ENCODE measurements at regions not wholly inside any gene's neighbourhood (a gene's known extent, or its start where the extent isn't known, plus 50 kb on each side); places are given as distances from the start of the nearest gene placed in this dataset.

GRCh38 chr4:128355305-128355704, 67.7 kb upstream of the PGRMC2 start (continued):
- TF ChIP-seq, protein P1, sequence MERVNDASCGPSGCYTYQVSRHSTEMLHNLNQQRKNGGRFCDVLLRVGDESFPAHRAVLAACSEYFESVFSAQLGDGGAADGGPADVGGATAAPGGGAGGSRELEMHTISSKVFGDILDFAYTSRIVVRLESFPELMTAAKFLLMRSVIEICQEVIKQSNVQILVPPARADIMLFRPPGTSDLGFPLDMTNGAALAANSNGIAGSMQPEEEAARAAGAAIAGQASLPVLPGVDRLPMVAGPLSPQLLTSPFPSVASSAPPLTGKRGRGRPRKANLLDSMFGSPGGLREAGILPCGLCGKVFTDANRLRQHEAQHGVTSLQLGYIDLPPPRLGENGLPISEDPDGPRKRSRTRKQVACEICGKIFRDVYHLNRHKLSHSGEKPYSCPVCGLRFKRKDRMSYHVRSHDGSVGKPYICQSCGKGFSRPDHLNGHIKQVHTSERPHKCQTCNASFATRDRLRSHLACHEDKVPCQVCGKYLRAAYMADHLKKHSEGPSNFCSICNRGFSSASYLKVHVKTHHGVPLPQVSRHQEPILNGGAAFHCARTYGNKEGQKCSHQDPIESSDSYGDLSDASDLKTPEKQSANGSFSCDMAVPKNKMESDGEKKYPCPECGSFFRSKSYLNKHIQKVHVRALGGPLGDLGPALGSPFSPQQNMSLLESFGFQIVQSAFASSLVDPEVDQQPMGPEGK (CRISPR knock-in tag; IDR thresholded peaks at IDR 0.05; ENCODE audit: borderline replicate concordance): no peak
- no peak for TF ChIP-seq ILK (tag; IDR thresholded peaks at IDR 0.05; ENCODE audit: borderline replicate concordance, low read depth)
- TF ChIP-seq ASH1L (IDR thresholded peaks at IDR 0.05; ENCODE audit: borderline replicate concordance, low read depth, partially characterized antibody): no peak
- TF ChIP-seq ADNP (tag; IDR thresholded peaks at IDR 0.05): no peak
- no peak for TF ChIP-seq PCBP1 (IDR thresholded peaks at IDR 0.05; ENCODE audit: low read depth, low read length, poor library complexity, severe bottlenecking)
- no peak for TF ChIP-seq KLF13 (tag; IDR thresholded peaks at IDR 0.05; ENCODE audit: borderline replicate concordance, low read depth)
- TF ChIP-seq, protein P2, sequence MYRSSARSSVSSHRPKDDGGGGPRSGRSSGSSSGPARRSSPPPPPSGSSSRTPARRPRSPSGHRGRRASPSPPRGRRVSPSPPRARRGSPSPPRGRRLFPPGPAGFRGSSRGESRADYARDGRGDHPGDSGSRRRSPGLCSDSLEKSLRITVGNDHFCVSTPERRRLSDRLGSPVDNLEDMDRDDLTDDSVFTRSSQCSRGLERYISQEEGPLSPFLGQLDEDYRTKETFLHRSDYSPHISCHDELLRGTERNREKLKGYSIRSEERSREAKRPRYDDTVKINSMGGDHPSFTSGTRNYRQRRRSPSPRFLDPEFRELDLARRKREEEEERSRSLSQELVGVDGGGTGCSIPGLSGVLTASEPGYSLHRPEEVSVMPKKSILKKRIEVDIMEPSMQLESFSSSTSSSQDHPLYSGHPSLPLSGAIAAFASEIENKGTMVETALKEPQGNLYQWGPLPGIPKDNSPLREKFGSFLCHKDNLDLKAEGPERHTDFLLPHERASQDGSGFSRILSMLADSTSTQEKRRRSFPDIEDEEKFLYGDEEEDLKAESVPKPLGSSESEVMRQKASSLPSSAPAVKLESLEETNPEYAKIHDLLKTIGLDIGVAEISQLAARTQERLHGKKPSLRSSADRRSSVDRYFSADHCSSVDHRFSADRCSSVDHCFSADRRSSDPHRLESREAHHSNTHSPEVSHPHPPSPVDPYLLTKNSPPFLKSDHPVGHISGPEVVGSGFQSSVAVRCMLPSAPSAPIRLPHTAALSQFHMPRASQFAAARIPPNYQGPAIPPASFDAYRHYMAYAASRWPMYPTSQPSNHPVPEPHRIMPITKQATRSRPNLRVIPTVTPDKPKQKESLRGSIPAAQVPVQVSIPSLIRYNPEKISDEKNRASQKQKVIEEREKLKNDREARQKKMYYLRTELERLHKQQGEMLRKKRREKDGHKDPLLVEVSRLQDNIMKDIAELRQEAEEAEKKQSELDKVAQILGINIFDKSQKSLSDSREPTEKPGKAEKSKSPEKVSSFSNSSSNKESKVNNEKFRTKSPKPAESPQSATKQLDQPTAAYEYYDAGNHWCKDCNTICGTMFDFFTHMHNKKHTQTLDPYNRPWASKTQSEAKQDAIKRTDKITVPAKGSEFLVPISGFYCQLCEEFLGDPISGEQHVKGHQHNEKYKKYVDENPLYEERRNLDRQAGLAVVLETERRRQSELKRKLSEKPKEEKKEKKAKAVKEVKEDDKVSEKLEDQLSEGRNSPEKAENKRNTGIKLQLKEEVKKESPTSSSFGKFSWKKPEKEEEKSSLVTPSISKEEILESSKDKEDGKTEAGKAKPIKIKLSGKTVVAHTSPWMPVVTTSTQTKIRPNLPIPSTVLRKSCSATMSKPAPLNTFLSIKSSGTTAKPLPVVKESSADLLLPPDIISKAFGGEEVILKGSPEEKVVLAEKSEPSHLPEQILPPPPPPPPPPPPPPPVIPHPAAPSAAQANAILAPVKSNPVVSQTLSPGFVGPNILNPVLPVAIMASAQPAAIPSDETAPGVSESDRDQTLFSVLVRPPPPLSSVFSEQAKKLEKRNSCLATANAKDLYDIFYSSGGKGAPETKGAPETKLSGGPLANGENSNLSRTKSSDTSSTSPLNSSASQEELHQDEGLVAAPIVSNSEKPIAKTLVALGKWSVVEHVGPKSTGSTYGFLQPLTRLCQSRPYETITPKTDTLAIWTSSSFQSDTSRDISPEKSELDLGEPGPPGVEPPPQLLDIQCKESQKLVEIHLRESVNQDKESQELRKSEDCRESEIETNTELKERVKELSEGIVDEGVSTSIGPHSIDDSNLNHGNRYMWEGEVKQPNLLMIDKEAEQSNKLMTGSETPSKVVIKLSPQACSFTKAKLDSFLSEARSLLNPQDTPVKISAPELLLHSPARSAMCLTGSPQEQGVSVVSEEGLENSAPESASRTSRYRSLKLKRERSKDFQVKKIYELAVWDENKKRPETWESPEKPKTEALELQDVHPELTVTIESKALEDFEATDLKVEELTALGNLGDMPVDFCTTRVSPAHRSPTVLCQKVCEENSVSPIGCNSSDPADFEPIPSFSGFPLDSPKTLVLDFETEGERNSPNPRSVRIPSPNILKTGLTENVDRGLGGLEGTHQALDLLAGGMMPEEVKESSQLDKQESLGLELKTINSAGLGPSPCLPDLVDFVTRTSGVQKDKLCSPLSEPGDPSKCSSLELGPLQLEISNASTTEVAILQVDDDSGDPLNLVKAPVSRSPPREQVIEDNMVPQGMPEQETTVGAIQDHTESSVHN (IDR thresholded peaks at IDR 0.05; ENCODE audit: borderline replicate concordance in 1 of 2, low read depth in 1 of 2): no peak
- 0 out of 2 replicates have a peak, but pooled peaks have one; percentile 32 for TF ChIP-seq MTA3 (IDR thresholded peaks at IDR 0.05; ENCODE audit: borderline replicate concordance)
- no peak for TF ChIP-seq FIP1L1 (IDR thresholded peaks at IDR 0.05; ENCODE audit: low read depth, low read length, poor library complexity, severe bottlenecking)
- TF ChIP-seq ZNF583 (CRISPR knock-in tag; IDR thresholded peaks at IDR 0.05): 0 out of 2 replicates have a peak, but pooled peaks have one; percentile 50
- no peak for TF ChIP-seq ZNF41 (CRISPR knock-in tag; conservative IDR thresholded peaks at IDR 0.05)
- 0 out of 2 replicates have a peak, but pooled peaks have one; percentile 29 for TF ChIP-seq ZNF449 (CRISPR knock-in tag; IDR thresholded peaks at IDR 0.05)
- no peak for TF ChIP-seq JUN (IDR thresholded peaks at IDR 0.05; ENCODE audit: borderline replicate concordance, low read depth, low read length)
- TF ChIP-seq JUN (CRISPR knock-in tag; IDR thresholded peaks at IDR 0.05; ENCODE audit: borderline replicate concordance): no peak
- no peak for TF ChIP-seq NONO (IDR thresholded peaks at IDR 0.05; ENCODE audit: low read depth in 2 of 2, low read length in 1 of 2)
- TF ChIP-seq CREBBP (IDR thresholded peaks at IDR 0.05; ENCODE audit: low read depth, low read length): no peak
- peak; percentile 50 for TF ChIP-seq CBFA2T3 (IDR thresholded peaks at IDR 0.05)
